HCT116 (cell line): ENCODE measurements at regions not wholly inside any gene's neighbourhood (a gene's known extent, or its start where the extent isn't known, plus 50 kb on each side); places are given as distances from the start of the nearest gene placed in this dataset.

Source experiments
- ATAC-seq: fragments of 200-7000 bp; cut with Tn5 transposase; 2 replicates; pipeline ENCODE4 v1.9.1; 2020; ENCODE audit warnings: mild to moderate bottlenecking, moderate library complexity
- BruUV-seq: library from RNA; stranded (reverse); fragments of 400-500 nt; replicated peaks from 2 replicates; lab custom pipeline; 2021; lab: Mats Ljungman, UMichigan
- CTCF ChIA-PET: fragments of 300-600 bp; sonication (Branson Sonifier 250); formaldehyde crosslinking; loops from one replicate; lab custom pipeline; 2021; ENCODE audit warnings: antibody characterized with exemption; lab: Charles Lee
- POLR2A ChIA-PET: fragments of 300-600, 350-600 bp; sonication (Branson Sonifier 250); formaldehyde crosslinking; loops from one replicate; lab custom pipeline; 2021; ENCODE audit warnings: antibody characterized with exemption; lab: Charles Lee
- RAD21 ChIA-PET, 2 experiments: fragments of 300-600 bp; sonication (Branson Sonifier 250); formaldehyde crosslinking; loops; one replicate each; lab custom pipeline; 2023; ENCODE audit warnings: low total read pairs in 2 of 2; ENCODE audit not compliant: uncharacterized antibody in 2 of 2, unreplicated experiment in 2 of 2, low non-redundant PET in 1 of 2; lab: Charles Lee
- DNase-seq: peaks from one replicate; pipeline ENCODE4 v3.0.0-alpha.2; 2010; ENCODE audit warnings: low read depth, low spot score
- H2AFZ ChIP-seq: fragments of 200-600 bp; shearing (Covaris generic), sonication (generic); 2 replicates; pipeline ENCODE4 v1.6.1; 2017; ENCODE audit warnings: low read depth, mixed run types, mixed read lengths, antibody characterized with exemption, low read length; ENCODE audit not compliant: poor library complexity, severe bottlenecking
- H3K27ac ChIP-seq: 2 replicates; pipeline ENCODE4 v1.5.1; 2012; ENCODE audit warnings: low read depth, low read length
- H3K27me3 ChIP-seq: fragments of 200-600 bp; sonication (generic); 2 replicates; pipeline ENCODE4 v1.6.1; 2016; ENCODE audit warnings: mixed run types, low read length, mixed read lengths; ENCODE audit not compliant: insufficient read depth
- H3K36me3 ChIP-seq, 2 experiments: fragments of 200-500 bp in 1 of 2; fragments of 200-600 bp in 1 of 2; sonication (Bioruptor generic) in 1 of 2; sonication (generic) in 1 of 2; 2 replicates each; pipeline versions ENCODE4 v1.5.1 to v1.6.1; 2014 to 2016; ENCODE audit warnings: low read length in 2 of 2, inconsistent platforms in 1 of 2, mixed read lengths in 1 of 2, mixed run types in 1 of 2; ENCODE audit not compliant: insufficient read depth in 2 of 2, control insufficient read depth in 1 of 2
- H3K4me1 ChIP-seq, 2 experiments: fragments of 200-600 bp in 1 of 2; sonication (generic) in 1 of 2; 2 replicates each; pipeline versions ENCODE4 v1.5.1 to v1.6.1; 2012 to 2017; ENCODE audit warnings: low read length in 2 of 2, inconsistent platforms in 1 of 2, mild to moderate bottlenecking in 1 of 2, mixed read lengths in 1 of 2, mixed run types in 1 of 2, moderate library complexity in 1 of 2; ENCODE audit not compliant: insufficient read depth in 2 of 2, control insufficient read depth in 1 of 2
- H3K4me2 ChIP-seq: fragments of 200-600 bp; sonication (generic); 2 replicates; pipeline ENCODE4 v1.6.1; 2017; ENCODE audit warnings: mixed run types, low read length, mixed read lengths
- H3K4me3 ChIP-seq, 2 experiments: fragments of 200-600 bp in 1 of 2; sonication (generic) in 1 of 2; replicated peaks in 1 of 2; 2 replicates each; pipeline ENCODE4 v1.5.1; 2011 to 2016; ENCODE audit warnings: low read length in 2 of 2, control low read depth in 1 of 2, low read depth in 1 of 2, mild to moderate bottlenecking in 1 of 2, mixed read lengths in 1 of 2, mixed run types in 1 of 2
- H3K79me2 ChIP-seq: fragments of 200-600 bp; sonication (generic); 2 replicates; pipeline ENCODE4 v1.6.1; 2017; ENCODE audit warnings: mild to moderate bottlenecking, mixed run types, low read length, moderate library complexity, mixed read lengths; ENCODE audit not compliant: insufficient read depth
- H3K9ac ChIP-seq: fragments of 200-600 bp; sonication (generic); 2 replicates; pipeline ENCODE4 v1.6.1; 2016; ENCODE audit warnings: low read length, mixed read lengths
- H3K9me2 ChIP-seq: fragments of 200-600 bp; sonication (generic), shearing (Covaris generic); 2 replicates; pipeline ENCODE4 v1.6.1; 2017; ENCODE audit warnings: mixed run types, mild to moderate bottlenecking, moderate library complexity; ENCODE audit not compliant: insufficient read depth
- H3K9me3 ChIP-seq, 2 experiments: fragments of 200-500 bp in 1 of 2; fragments of 200-600 bp in 1 of 2; sonication (Bioruptor generic) in 1 of 2; sonication (generic) in 1 of 2; 2 replicates each; pipeline ENCODE4 v1.6.1; 2014 to 2017; ENCODE audit warnings: low read length in 2 of 2, mixed read lengths in 2 of 2, inconsistent platforms in 1 of 2, low read depth in 1 of 2, mild to moderate bottlenecking in 1 of 2, mixed run types in 1 of 2, moderate library complexity in 1 of 2; ENCODE audit not compliant: control insufficient read depth in 1 of 2, insufficient read depth in 1 of 2
- H4K20me1 ChIP-seq: fragments of 200-600 bp; sonication (generic), shearing (Covaris generic); 2 replicates; pipeline ENCODE4 v1.6.1; 2017; ENCODE audit warnings: mixed run types, mild to moderate bottlenecking, moderate library complexity; ENCODE audit not compliant: insufficient read depth
- ATF3 ChIP-seq: IDR thresholded peaks from 2 replicates; pipeline ENCODE4 v1.6.1; 2012
- CBX3 ChIP-seq: IDR thresholded peaks from 2 replicates; pipeline ENCODE4 v1.6.1; 2012; ENCODE audit warnings: low read depth
- CEBPB ChIP-seq: IDR thresholded peaks from 2 replicates; pipeline ENCODE4 v1.6.1; 2012; ENCODE audit warnings: low read depth
- CTCF ChIP-seq, 3 experiments: fragments of 200-600 bp in 1 of 3; sonication (generic) in 1 of 3; IDR thresholded peaks in 2 of 3; conservative IDR thresholded peaks in 1 of 3; 2 replicates each; pipeline ENCODE4 v1.5.1; 2012 to 2017; ENCODE audit warnings: low read depth in 2 of 3, low read length in 2 of 3, antibody characterized with exemption in 1 of 3, borderline replicate concordance in 1 of 3, control low read depth in 1 of 3, mild to moderate bottlenecking in 1 of 3, mixed read lengths in 1 of 3, mixed run types in 1 of 3, moderate library complexity in 1 of 3; ENCODE audit not compliant: insufficient read depth in 1 of 3
- EGR1 ChIP-seq: IDR thresholded peaks from 2 replicates; pipeline ENCODE4 v1.6.1; 2012; ENCODE audit warnings: low read depth
- ELF1 ChIP-seq: IDR thresholded peaks from 2 replicates; pipeline ENCODE4 v1.6.1; 2012; ENCODE audit warnings: low read depth, borderline replicate concordance
- EZH2 ChIP-seq: fragments of 200-600 bp; sonication (generic); IDR thresholded peaks from 2 replicates; pipeline ENCODE4 v1.6.1; 2017; ENCODE audit warnings: antibody characterized with exemption, mixed run types
- EZH2phosphoT487 ChIP-seq: fragments of 200-600 bp; IDR thresholded peaks from 2 replicates; pipeline ENCODE4 v1.6.1; 2018; ENCODE audit warnings: antibody characterized with exemption, borderline replicate concordance
- JUND ChIP-seq: IDR thresholded peaks from 2 replicates; pipeline ENCODE4 v1.6.1; 2012
- MAX ChIP-seq: IDR thresholded peaks from 2 replicates; pipeline ENCODE4 v1.6.1; 2012
- POLR2A ChIP-seq: IDR thresholded peaks from 2 replicates; pipeline ENCODE4 v1.7.0; 2011; ENCODE audit warnings: borderline replicate concordance; ENCODE audit not compliant: insufficient read depth, insufficient read length; ENCODE audit errors: extremely low read depth
- REST ChIP-seq: IDR thresholded peaks from 2 replicates; pipeline ENCODE4 v1.6.1; 2012; ENCODE audit warnings: low read depth
- SP1 ChIP-seq: IDR thresholded peaks from 2 replicates; pipeline ENCODE4 v1.6.1; 2012; ENCODE audit warnings: low read depth
- SRF ChIP-seq: IDR thresholded peaks from 2 replicates; pipeline ENCODE4 v1.6.1; 2012; ENCODE audit warnings: low read depth
- YY1 ChIP-seq: IDR thresholded peaks from 2 replicates; pipeline ENCODE4 v1.6.1; 2011; ENCODE audit warnings: low read length, low read depth, moderate library complexity, mild to moderate bottlenecking; ENCODE audit not compliant: insufficient replicate concordance; ENCODE audit errors: extremely low read depth
- ZBTB33 ChIP-seq: IDR thresholded peaks from 2 replicates; pipeline ENCODE4 v1.6.1; 2011; ENCODE audit warnings: mild to moderate bottlenecking, low read length, moderate library complexity; ENCODE audit not compliant: insufficient replicate concordance; ENCODE audit errors: extremely low read depth
- ZFX ChIP-seq: fragments of 450-650 bp; IDR thresholded peaks from 2 replicates; pipeline ENCODE4 v1.6.1; 2017
- intact Hi-C: fragments of 100-400 bp; cut with micrococcal nuclease; formaldehyde crosslinking; loops from 2 replicates; pipeline ENCODE4 v1.10.0; 2022

GRCh38 chr11:8830641-8831040 is 80.3 kb upstream of the AKIP1 start:
- ATAC-seq = no peak
- Histone ChIP-seq H3K4me2 (no peak overlapping the region), H3K27ac (no peak overlapping the region), H3K9me2 (peaks cover under 1% of the 10 kb centered on the region; the same call in 1 of the 2 replicates)
- ChIA-PET CTCF (no interaction called here), POLR2A (no interaction called here)
- no peak for TF ChIP-seq ATF3
- TF ChIP-seq YY1 = no peak
- TF ChIP-seq EZH2phosphoT487 = no peak
- no peak for TF ChIP-seq SRF
- no peak for TF ChIP-seq REST
- no peak for TF ChIP-seq ELF1
- no peak for TF ChIP-seq JUND
- no peak for TF ChIP-seq ZFX
- TF ChIP-seq CBX3 = no peak
- TF ChIP-seq MAX = no peak
- no peak for TF ChIP-seq CEBPB
- no peak for TF ChIP-seq SP1
- no peak for TF ChIP-seq EGR1
- no peak for TF ChIP-seq EZH2
- TF ChIP-seq CTCF (IDR thresholded peaks at IDR 0.05 in 2 of 3, conservative IDR thresholded peaks at IDR 0.05 in 1 of 3; ENCODE audit: borderline replicate concordance in 1 of 3, insufficient read depth in 1 of 3, low read depth in 2 of 3, low read length in 2 of 3) = no peak
- no peak for TF ChIP-seq POLR2A
- no peak for TF ChIP-seq ZBTB33
- TF ChIP-seq, all 23 proteins: peak for 0
- no TSS peak for BruUV-seq
- RAD21 ChIA-PET = no interaction called here
- intact Hi-C loops = no loop called here
- Histone ChIP-seq H2AFZ (no peak overlapping the region), H3K27me3 (no peaks in the 10 kb centered on the region), H4K20me1 (no peaks in the 10 kb centered on the region), H3K36me3 (no peaks in the 10 kb centered on the region), H3K4me3 (no peak overlapping the region), H3K9me3 (no peaks in the 10 kb centered on the region), H3K9ac (no peak overlapping the region), H3K4me1 (peaks cover 6 to 19% of the 10 kb centered on the region in 2 experiments), H3K79me2 (no peaks in the 10 kb centered on the region)
- DNase-seq = no peak
